Activated CD8-positive, alpha-beta memory T cell treated with anti-CD3 and anti-CD28 coated beads, Interleukin-2, amount 50 U/mL, for 48 hours (primary cell): ENCODE measurements at regions not wholly inside any gene's neighbourhood (a gene's known extent, or its start where the extent isn't known, plus 50 kb on each side); places are given as distances from the start of the nearest gene placed in this dataset.

ENCODE experiments used
- DNase-seq: peaks from one replicate; pipeline ENCODE4 v3.0.0-alpha.2; 2020

DNA sequence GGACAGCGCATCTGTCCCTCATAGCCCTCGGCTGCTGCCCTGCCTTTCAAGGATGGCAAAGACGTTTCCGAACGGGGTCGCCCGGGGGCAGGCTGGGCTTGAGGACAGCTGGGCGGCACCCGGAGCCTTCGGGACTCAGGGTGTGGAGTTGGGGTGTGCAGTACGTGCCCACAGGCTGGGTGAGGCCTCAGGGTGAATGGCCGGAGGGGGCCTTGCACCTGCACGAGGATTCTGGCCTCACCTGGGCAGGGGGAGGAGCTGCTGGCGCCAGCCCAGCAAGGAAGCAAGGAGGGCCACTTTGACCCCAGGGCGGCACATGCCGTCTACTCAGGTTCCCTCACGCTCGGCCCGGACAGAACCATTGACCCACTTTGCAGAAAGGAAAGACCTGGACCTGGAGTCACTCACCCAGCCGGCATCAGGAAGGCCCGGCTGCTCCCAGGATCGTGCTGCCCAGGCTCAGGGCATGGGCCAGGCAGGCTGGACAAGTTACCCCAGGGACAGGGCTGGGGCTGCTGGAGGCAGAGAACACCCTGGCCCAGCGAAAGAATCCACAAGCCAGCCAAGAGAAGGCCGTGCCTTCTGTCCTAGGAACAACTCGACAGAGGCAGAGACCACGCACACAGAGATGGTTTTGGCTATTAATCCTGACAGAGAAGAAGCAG, 65.1 kb upstream of the TTC34 start:
- DNase-seq, result no peak

DNA sequence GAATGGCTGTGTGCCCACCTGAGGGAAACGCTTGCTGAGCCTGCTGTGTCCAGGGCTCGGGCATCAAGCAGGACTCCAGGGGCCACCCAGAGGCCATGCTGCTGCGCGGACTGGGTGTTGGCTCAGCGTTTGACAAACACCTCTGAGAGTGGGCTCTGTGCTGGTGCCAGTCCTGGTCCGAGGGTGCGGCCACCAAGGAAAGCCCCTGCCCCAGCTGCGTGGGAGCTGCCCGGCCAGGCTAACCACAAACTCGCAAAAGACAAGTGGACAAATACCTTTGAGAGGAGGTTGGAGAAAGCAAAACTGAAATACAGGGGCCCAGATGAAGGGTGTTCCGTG, 65.6 kb upstream of the TTC34 start:
- no peak for DNase-seq

DNA sequence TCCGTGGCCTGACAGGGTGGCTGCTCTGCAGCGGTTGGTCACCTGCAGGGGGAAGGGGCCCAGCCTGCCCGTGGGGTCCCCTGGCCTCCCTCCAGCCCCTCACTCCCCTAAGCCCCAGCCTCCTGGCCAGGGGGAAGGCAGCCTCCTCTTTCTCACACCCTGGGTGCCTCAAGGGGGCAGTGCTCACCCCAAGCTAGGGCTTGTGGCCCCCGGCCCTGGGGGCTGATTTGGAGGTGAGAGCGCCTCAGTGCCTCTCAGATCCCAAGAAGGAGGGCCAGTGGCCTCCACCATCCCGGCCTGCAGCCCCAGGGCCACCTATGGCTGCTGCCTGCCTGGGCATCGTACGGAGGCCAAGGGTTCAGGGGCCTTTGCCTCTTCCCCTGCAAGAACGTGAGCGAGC, 66.4 kb upstream of the TTC34 start:
- no peak for DNase-seq

DNA sequence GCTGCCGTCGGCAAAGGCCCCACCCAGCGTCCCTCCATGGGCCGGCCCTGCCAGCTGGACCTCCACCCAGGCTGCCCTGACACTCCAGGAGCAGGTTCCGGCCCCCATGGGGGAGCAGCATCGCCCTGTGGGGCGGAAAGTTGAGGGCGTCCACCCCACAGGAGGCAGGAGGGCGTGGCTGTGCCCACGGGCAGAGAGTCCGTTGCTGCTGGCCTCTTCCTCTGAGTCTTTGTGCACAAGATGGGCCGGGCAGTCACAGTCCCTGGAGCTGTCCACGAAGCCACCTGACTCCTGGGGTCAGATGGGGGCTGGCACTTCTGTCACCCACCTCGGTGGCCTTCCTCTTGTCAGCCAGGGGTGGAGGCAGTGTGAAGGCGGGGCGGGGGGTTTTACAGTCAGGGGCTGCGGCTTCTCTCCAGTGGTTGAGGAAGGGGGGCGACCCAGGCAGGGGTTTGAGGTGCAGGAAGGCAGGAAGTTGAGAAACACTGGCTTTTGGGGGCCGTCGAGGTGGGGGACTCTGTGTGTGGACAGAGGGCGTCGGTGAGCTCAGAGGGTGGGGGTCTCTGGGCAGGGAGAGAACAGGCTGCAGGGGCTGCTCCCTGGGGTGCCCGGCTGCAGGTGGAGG, 67.2 kb upstream of the TTC34 start:
- DNase-seq, result no peak

DNA sequence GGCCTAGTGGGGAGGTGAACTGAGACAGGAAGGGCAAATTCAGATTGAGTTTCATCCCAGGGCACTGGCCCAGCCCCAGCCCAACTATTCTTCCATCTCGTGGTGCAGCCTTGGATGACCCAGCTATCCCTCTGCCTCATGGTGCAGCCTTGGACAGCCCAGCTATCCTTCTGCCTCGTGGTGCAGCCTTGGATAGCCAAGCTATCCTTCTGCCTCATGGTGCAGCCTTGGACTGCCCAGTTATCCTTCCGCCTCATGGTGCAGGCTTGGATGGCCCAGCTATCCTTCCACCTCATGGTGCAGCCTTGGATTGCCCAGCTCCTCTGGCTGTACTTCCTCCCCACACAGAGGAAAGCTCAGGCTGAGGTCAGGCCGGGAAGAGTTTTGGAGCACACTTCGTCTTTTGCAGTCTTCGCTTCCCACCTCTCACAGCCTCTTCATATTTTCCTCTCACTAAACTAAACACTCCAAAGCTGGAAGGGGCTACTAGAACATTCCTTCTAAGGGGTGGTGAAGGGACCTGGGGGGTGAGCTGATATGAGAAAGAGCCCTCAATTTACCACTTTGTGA, 69.8 kb upstream of the TTC34 start:
- DNase-seq, result no peak

DNA sequence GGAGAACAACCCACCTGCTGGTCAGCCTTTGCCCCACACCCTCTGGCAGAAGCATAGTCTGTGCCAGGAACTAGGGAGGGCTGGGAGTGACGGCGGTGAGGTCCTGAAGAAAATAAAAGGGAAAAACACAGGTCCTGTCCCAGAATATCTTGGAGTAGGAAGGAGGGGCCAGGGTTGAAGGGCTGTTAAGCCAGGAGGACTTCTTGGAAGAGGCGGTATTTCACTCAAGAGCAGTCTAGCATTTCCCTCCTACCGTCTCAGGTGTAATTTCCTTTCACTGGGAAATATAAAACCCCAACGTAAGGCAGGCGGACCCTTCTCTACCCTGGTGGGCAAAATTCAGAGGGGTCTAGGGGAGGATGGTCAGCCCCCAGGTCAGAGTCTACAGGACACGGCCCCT, 72.7 kb upstream of the TTC34 start:
- DNase-seq, result no peak

DNA sequence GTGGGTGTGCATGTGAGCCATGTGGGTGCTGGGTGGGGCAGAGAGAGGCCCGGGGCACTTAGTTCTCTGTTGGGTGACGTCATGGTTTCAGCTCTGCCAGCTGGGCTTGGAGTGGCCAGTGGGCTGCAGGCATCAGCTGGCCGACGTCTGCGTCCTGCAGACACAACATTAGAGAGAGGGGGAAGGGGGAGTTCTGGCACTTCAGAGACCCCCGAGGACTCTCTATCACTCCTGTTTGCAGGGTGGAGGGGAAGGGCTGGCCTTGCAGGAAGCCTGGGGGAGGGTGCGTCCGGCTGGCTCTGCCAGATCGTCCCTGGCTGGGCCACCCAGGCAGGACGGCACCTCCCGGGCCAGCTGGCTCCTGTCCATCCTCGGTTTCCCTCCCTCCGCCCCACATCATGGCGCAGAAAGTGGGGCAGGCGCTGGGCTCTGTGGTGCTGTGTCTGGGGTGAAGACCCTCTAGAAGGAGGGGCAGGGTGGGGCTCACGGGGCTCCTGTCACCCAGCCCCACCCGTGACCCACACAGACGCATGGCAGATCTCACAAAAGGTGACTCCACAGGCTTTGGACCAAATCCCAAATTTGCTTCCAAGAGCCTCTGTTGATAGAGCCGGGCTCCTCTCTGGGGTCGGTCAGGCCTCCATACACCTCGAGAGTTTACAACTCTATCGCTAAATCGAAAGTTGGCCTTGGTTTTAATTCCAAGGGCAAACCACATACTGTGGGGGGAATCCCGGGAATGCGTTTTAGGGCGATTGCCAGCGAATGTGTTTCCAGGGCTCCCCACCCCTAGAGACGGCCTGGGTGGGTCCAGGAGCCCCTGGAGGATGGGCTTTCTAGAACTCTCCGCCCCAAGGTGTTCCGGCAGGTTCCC, 73.4 kb upstream of the TTC34 start:
- DNase-seq, result no peak

DNA sequence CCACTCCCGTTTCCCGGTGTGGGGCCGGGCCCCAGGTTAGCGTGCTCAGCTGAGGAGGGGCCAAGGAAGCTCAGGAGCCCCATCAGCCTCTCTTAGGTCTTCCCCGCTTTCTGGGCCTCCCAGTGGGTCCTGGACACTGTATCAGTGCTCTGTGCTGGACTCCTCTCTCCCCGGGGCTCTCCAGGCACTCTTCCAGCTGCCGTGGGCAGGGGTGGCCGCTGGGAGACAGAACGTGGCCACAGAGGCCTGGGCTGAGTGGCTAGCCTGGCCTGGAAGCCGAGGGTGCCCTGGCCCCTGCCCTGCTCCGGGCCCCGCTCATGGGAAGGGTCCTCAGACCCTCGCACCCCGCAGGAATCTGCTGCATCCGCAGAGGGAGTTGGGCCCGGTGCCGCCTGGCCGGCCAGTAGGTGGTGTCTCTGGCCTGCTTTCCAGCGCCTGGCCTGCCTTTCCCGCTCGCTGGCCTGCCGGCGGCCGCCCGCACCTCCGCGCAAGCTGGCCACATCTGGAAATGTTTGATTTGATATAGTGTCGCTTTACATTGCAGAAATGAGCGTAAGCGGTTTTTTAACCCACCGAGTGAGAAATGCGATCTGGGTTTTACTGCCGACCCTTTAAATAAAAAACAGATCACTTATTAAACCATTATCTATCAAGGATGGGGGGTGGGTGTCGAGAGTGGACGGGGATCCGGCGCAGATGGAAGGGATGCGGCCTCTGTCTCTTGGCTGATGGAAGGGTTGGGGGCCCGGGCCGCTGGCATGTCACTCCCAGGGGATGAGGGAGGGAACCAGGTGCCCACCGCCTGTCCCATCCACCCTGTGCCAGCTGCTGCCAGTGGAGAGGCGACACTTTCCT, 74.4 kb upstream of the TTC34 start:
- DNase-seq, result no peak

DNA sequence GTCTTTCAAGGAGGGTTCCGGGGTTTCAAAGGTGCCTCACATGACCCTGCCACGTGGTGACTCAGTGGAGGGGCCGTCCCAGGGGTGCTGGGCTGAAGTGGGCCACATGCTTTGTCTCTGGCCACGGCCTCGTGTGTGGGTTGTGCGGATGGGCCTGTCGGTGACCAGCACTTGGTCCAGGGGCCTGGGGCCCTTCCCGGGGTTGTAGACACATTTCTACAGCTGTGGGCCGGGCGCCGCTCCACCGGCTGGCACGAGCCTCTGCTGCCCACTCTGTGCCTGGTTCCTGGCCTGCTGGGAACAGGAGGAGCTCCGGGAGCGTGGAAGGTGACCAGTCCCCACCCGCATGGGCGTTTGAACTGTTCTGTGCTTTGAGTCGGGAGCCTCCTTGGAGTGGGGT, 75.4 kb upstream of the TTC34 start:
- no peak for DNase-seq

DNA sequence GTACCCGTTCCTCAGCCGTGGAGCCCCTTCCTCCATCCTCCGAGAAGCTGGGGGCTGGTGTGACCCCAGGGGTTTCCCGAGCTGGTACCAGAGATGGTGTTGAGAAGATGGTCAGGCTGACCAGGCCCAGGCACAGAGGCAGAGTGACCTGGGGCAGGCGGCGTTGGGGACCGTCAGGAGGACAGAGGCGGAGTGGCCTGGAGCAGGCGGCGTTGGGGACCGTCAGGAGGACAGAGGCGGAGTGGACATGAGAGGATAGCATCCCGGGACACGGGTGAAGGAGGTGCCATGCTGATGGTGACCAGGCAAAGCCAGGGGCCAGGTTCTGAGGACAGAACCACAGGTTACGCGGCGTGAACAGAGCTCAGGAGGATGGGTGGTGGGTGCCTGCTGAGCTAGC, 75.9 kb upstream of the TTC34 start:
- no peak for DNase-seq

DNA sequence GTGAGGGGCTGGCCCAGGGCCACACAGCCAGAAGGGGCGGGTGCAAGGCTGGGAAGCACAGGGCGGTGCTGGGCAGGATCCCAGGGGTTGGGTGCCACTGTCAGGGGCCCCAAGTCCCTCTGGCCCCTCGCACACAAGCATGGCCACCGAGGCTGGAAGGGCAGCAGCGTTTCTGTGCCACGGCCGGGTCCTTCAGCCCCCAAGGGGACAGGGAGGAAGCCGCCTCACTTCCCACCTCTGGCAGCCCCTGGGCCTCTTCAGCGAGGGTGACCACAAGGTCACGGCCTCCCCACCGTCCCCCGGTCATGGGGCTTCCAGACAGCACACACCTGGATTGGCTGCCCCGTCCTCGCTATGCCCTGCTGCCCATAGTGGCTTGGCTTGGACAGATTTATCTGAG, 77.1 kb upstream of the TTC34 start:
- no peak for DNase-seq

DNA sequence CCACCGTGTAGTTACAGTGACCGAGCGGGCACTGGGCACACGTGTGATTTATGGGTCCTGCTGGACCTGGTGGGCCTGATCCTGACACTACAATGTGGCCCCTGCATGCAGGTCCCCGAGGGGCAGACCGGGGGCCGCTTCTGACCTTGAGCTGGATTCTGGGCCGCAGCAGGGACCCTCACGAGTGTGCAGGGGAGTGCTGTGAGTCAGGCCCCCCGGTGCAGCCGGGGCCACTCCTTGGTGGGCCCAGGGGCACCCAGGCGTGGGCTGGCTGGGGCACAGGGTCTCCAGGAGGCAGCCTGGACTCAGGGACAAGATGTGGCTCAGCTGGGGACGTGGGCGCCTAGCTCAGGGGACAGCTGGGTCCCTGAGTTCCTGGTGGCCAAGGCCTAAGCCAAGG, 77.5 kb upstream of the TTC34 start:
- DNase-seq, result no peak

DNA sequence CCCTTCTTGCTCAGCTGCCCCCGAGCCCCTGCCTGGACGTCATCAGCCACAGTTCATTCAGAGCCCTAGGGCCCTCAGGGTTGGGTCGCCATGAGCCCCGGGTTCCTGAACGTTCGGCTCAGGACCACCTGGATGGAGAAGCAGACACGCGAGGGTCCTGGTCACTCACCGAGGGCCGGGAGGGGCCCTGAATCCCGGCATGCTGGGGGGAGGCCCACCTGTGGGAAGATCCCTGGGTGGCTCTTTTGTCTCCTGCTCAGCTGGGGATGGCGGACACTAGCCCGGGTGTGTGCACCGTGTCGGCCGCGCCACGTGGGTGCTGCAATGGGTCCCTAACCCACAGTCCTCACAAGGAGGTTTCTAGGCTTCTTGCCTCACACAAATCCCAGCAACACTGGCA, 78.1 kb upstream of the TTC34 start:
- no peak for DNase-seq

DNA sequence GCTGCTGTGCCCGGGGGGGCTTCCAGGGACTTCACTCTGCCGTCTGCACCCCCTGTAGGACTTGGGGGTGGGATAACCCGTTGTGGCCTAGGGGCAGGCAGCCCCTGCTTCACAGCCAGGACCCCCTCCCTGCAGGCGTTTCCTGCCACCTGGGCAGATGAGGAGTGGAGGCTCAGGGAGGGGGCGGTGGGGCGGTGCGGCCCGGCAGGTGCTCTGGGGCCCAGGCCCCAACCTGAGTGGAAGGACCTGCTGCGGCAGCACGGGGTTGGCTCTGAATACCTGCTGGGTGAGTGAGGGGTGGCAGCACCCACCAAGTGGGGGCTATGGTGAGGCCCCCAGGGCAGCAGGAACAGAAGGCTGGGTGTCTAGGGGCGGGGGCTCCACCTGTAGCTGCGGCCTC, 78.6 kb upstream of the TTC34 start:
- DNase-seq, result no peak

DNA sequence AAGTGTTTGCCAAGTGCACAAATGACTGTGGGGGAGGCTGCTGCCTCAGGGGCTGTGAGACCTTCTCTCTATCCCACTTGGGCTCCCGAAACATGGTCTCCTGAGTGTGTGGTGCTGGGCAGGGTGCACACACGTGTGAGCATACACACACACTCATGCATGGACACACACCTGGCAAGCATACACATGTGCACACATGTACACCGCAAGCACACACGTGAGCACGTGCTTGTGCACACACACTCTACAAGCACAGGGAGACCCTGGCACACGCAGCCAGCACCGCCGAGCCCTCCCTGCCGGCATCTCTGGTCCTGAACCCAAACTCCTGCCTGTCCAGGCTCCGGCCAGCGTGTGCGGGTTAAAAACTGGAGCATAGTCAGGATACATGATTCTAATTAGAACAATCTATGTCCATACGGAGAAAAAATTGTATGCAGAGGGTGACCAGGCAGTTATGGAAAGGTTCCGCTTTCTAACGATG, 79.4 kb upstream of the TTC34 start:
- DNase-seq, result no peak

DNA sequence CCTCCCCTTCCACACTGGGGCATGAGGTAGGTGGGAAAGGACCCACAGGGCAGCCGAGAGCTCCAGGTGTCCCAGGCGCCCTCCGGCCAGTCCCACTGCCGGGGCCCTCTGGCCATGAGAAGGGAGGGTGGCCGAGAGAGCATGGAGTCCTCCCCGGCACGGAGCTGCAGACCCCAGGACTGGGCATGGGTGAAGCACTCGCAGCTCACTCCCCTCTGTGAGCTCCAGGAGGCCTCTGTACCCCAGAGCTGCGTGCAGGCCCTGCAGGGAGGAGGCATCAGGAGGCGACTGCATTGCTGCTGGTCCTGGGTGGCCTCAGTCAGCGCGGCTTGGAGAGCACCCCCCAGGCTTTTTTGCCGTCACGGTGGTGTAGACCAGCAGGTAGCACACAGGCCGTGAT, 80.1 kb upstream of the TTC34 start:
- no peak for DNase-seq

DNA sequence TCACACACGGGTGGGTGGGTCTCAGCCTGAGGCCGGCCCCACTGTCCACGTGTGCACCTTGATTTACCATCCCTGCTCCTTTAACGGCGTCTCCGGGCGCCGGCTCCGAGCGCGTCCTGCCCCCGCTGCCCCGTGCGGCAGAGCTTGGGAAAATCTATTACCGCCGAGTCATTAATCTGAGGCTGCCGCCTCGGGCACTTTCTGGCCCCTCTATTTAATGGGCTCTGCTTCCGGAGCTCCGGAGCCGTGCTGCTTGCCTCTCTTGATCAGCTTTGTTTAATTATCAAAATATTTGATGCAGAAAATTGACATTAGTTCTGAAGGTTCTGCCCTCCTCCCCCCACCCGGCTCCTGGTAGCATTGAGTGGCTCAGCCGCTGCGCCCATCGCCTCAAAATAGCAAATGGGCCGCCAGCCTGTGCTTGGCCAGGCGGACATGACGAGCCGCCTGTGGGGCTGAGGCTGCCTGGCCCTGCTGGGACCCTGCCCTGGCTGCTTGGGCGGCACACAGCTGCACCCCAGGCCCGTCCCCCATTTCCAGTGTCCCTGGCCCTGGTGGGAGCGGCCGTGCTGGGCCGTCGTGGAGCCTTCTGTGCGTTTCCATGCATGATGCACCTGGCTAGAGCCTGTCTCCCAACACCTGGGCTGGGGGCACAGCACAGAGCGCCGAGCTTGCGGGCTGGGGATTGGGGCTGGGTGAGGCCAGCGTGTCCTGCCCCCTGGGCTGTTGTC, 81.6 kb upstream of the TTC34 start:
- no peak for DNase-seq

DNA sequence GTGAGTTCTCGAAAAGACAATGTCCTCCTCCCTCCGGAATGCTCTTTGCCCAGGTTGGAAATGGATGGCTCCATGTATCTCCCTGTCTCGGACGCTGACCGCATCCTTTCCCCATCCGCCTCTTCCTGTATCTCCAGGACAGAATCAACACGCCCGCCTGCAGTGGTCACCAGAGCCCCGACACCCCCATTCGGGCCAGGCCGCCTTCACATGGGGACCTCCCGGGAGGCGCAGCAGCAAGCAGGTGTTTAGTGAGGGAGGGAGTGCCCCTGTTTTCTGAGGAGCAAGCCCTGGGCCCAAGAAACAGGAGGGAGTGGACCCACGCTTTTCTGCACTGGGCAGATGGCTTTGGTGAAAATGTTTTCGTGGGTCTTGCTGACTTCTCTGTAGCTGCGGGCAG, 83.5 kb upstream of the TTC34 start:
- DNase-seq, result no peak

DNA sequence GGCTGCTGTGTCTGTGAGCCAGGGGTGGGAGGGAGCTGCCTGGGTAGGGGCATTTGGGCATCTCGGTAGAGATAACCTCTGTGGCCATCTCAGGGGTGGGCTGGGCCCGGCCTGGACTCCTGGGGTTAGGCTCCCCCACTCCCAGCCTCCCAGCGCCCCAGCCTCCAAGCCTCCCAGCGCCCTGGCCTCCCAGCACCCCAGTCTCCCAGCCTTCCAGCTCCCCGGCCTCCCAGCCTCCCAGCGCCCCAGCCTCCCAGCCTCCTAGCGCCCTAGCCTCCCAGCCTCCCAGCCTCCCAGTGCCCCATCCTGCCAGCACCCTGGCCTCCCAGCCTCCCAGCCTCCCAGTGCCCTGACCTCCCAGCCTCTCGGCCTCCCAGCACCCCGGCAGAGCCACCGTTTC, 85.1 kb upstream of the TTC34 start:
- no peak for DNase-seq

DNA sequence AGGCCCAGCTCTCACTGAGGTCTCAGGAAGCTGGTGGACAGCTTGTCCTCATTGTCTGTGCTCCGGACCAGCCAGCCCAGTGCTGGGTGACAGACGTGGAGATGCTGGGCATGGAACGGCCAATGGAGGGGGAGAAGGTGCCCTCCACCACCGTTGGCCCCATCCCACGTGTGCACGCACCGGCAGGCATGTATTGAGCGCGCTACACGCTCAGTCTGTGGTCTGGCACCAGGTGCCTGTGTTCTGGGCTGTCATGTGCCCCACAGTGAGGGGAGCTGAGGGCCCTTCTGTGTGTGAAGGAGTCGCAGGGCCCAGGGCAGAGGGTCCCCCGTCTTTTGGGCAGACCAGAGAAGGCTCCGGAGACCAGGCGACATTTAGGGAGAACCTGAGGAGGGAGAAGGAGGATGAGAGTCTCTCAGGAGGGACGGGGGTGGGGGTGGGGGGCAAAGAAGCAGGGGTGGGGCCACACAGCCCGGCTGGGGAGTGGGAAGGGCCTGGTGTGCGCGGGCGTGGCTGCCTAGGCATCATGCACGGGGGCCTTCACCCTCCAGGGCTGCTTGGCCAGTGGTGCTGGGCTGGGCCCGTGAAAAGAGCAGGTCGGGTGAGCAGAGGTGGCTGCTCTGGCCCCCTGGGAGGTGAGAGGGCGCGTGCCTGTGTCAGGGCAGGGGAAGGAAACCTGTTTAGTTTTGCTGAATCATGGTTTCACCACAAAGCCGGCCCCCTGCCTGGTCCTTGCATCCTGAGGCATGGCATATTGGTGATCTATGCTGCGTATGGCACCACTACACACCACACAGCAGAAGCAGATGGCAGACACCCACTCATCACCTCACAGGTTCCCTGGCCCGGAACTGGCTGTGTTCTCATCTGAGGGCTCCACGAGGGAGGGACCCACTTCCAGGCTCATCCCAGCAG, 86.7 kb upstream of the TTC34 start:
- DNase-seq, result no peak

DNA sequence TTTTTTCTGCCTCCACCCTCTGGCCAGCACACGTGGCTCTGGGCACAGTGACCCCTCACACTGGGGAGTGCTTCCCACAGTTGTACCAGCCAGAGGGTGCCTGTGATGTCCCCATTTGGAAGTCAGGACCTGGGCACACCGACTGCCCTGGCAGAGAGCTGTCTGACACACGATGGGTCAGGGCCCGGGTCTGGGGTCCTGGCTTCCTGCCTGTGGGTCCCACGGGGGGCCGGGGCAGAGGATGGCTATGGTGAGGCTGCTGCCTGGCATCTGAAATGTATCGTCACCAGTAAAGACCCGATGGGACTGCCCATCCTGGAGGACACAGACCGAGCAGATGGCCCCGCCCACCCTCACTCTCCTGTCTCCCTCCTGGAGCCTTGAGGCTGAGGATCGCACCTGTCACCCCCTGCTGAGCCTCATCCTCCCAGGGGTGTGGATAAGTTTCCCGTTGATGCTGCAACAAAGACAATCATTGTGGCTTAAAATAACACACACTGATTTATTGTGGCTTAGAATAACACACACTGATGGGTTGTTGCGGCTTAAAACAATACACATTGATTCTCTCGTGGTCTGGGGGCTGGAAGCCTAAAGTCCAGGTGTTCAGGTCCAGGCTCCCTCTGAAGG, 88.8 kb upstream of the TTC34 start:
- no peak for DNase-seq
